Prostate gland (tissue), 2 donors: ENCODE measurements at regions not wholly inside any gene's neighbourhood (a gene's known extent, or its start where the extent isn't known, plus 50 kb on each side); places are given as distances from the start of the nearest gene placed in this dataset.

ENCODE experiments used
- DNase-seq: peaks from one replicate; pipeline ENCODE4 v3.0.0-alpha.2; 2019; ENCODE audit warnings: low spot score
- H3K27ac ChIP-seq, 2 donors: fragments of 200-600 bp; sonication (generic); 2 replicates each; pipeline ENCODE4 v1.5.1; 2017 to 2019
- H3K27me3 ChIP-seq: fragments of 200-600 bp; sonication (generic); replicated peaks from 2 replicates; pipeline ENCODE4 v1.5.1; 2019; ENCODE audit not compliant: insufficient read depth
- H3K36me3 ChIP-seq, 2 donors: fragments of 200-600 bp; sonication (generic); 1 replicate in 1 of 2; 2 replicates in 1 of 2; pipeline versions ENCODE4 v1.5.1 to v1.8.1; 2017 to 2019
- H3K4me1 ChIP-seq: fragments of 200-600 bp; sonication (generic); replicated peaks from 2 replicates; pipeline ENCODE4 v1.5.1; 2019
- H3K4me3 ChIP-seq, 2 donors: fragments of 200-600 bp; sonication (generic); 2 replicates each; pipeline ENCODE4 v1.5.1; 2017 to 2019
- H3K9me3 ChIP-seq: fragments of 200-600 bp; sonication (generic); 2 replicates; pipeline ENCODE4 v1.5.1; 2017
- POLR2A ChIP-seq: fragments of 450-650 bp; IDR thresholded peaks from one replicate; pipeline ENCODE4 v1.6.1; 2016; ENCODE audit warnings: antibody characterized with exemption, mild to moderate bottlenecking
- POLR2AphosphoS5 ChIP-seq: sonication (generic); formaldehyde crosslinking; IDR thresholded peaks from one replicate; pipeline ENCODE4 v1.6.1; 2017; ENCODE audit warnings: antibody characterized with exemption
- WGBS: methylation state at CpG from one replicate; pipeline ENCODE4 v1.1.5; 2018; 5-methylcytosine and 5-hydroxymethylcytosine counted together
- intact Hi-C: fragments of 100-400 bp; cut with DNase I; formaldehyde crosslinking; loops from one replicate; pipeline ENCODE4 v1.14.2; 2022
- TF ChIP-seq, protein P1 (sequence below), 4 experiments: fragments of 200-600 bp in 2 of 4; fragments of 450-650 bp in 2 of 4; sonication (generic) in 2 of 4; IDR thresholded peaks; 1 replicate in 3 of 4; 2 replicates in 1 of 4; pipeline ENCODE4 v1.5.1; 2016 to 2019; ENCODE audit warnings: antibody characterized with exemption in 4 of 4, mild to moderate bottlenecking in 2 of 4, moderate library complexity in 2 of 4

DNA sequence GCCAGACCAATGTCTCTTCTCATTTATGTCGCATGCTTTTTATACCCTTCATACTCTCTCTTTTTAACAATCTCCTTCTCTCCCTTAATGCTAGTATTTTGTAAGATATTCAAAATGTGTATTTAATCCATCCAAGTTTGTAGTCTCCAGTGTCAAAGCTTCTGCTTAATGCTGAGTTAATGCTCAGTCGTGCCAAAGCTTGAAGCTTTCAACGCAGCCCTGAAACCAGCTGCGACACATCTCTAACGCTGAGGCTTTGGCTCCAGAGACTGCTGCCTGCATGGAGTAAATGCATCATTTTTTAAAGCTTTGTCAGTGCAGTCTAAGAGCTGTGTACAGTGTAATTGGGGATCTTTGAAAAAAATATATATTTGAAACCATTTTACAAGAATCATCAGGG is 2108.8 kb upstream of the PIK3C3 start:
- intact Hi-C loops: no loop called here
- TF ChIP-seq POLR2A: no peak
- TF ChIP-seq, protein P1, sequence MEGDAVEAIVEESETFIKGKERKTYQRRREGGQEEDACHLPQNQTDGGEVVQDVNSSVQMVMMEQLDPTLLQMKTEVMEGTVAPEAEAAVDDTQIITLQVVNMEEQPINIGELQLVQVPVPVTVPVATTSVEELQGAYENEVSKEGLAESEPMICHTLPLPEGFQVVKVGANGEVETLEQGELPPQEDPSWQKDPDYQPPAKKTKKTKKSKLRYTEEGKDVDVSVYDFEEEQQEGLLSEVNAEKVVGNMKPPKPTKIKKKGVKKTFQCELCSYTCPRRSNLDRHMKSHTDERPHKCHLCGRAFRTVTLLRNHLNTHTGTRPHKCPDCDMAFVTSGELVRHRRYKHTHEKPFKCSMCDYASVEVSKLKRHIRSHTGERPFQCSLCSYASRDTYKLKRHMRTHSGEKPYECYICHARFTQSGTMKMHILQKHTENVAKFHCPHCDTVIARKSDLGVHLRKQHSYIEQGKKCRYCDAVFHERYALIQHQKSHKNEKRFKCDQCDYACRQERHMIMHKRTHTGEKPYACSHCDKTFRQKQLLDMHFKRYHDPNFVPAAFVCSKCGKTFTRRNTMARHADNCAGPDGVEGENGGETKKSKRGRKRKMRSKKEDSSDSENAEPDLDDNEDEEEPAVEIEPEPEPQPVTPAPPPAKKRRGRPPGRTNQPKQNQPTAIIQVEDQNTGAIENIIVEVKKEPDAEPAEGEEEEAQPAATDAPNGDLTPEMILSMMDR (IDR thresholded peaks at IDR 0.05): no peak
- no peak for TF ChIP-seq POLR2AphosphoS5
- H3K27ac ChIP-seq: no peak overlapping the region
- no peaks in the 10 kb centered on the region for H3K36me3 ChIP-seq
- H3K4me3 ChIP-seq: no peak overlapping the region
- no peaks in the 10 kb centered on the region for H3K9me3 ChIP-seq
- WGBS: 56% methylated on average over 5 of the region's 5 CpGs
- DNase-seq: no peak
- H3K4me1 ChIP-seq: peaks cover 1% of the 10 kb centered on the region
- no peaks in the 10 kb centered on the region for H3K27me3 ChIP-seq

DNA sequence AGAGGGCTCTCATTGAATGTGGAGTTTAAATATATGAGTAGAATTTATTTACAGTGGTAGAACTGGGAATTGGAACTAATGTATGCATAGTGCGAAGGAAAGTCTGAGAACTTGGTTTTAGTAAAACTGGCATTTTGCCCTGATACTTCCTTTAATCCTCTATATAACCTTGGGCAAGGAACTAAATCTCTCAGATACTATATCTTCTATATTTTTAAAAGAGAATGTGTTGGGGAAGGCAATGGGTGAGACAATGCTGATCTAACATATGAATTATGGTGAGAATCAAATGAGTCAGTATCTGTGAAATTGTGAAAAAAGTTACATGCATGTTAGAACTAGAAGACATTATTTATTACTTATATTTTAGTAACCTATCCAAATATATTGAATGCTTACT is 2109.4 kb upstream of the PIK3C3 start:
- Histone ChIP-seq H3K9me3 (no peaks in the 10 kb centered on the region), H3K4me3 (no peak overlapping the region), H3K27ac (no peak overlapping the region), H3K4me1 (peaks cover 4% of the 10 kb centered on the region), H3K27me3 (no peaks in the 10 kb centered on the region), H3K36me3 (no peaks in the 10 kb centered on the region)
- no peak for DNase-seq
- no peak for TF ChIP-seq POLR2AphosphoS5
- TF ChIP-seq, protein P1 (IDR thresholded peaks at IDR 0.05): no peak
- no peak for TF ChIP-seq POLR2A
- WGBS: 89% methylated on average over 1 of the region's 1 CpG
- intact Hi-C loops: no loop called here

DNA sequence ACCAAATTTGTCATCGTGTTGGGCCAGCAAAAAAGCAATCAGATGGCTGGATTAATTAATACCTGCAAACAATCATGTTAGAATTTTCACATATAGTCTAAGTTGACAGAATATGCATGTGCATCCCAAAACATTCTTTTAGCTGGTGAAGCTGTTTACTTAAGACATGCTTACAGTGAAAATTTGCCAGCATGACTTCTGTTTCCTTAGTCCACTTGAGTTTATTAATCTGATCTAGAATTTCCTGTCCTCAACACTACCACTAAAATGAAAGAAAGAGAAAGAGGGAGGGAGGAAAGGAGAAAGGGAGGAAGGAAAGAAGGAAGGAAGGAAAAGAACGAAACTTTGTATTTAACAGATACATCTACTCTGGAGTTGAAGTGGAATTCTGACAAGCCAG is 2109.9 kb upstream of the PIK3C3 start:
- no peak overlapping the region for H3K4me3 ChIP-seq
- H3K4me1 ChIP-seq: peaks cover 4% of the 10 kb centered on the region
- TF ChIP-seq POLR2A (no peak), POLR2AphosphoS5 (no peak)
- TF ChIP-seq, protein P1 (IDR thresholded peaks at IDR 0.05): no peak
- H3K9me3 ChIP-seq: no peaks in the 10 kb centered on the region
- intact Hi-C loops: no loop called here
- H3K36me3 ChIP-seq: no peaks in the 10 kb centered on the region
- no peaks in the 10 kb centered on the region for H3K27me3 ChIP-seq
- no peak for DNase-seq
- H3K27ac ChIP-seq: no peak overlapping the region
- WGBS: 74% methylated on average over 2 of the region's 2 CpGs

DNA sequence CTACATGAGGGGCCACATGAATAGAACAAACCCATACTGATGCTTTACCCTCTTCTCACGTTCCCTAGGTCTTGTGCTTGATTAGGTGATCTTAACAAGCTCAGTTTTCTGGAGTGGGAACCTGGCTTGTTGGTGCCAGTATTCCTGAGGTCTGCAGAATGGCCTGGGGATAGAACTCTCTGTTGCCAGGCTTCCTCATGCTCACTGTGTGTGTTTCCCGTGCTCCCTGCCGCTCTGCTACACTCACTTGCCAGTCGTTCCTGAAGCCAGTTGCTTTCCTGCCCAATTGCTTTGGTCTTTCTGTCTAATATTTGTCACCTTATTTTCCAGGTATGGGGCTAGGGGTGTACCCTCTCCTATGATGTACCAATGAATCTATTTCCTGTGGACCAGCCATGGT is 2111.5 kb upstream of the PIK3C3 start:
- Histone ChIP-seq H3K27me3 (no peaks in the 10 kb centered on the region), H3K4me1 (peaks cover 4% of the 10 kb centered on the region), H3K9me3 (no peaks in the 10 kb centered on the region), H3K27ac (no peak overlapping the region), H3K36me3 (no peaks in the 10 kb centered on the region), H3K4me3 (no peak overlapping the region)
- TF ChIP-seq, protein P1 (IDR thresholded peaks at IDR 0.05): no peak
- intact Hi-C loops: no loop called here
- no peak for DNase-seq
- 93% methylated on average over 4 of the region's 4 CpGs for WGBS

DNA sequence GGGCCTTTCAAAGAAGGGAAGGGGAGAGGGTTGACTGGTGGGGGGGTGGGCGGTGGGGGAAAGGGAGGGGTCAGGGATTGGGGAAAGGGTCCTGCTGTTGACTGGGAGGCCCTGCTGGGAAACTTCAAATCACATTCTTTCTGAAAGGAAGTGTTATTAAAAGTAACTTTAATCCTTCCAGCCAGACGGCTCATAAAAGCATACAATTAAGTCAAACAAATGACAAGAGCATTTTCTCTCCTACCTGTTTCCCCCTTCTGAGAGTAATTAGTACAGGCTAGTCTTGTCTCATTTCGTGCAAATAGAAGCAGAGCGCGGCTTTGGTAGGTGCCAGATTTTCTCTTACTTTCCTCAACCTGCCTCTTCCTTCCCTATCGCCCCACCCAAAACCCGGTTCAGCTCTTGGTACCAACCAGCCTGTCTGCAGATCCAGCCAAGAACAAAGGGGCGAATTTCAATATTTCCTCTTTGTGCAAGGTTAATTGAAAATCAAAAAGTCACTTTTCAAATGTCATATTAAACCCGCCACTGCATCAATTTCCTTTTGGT is 2112.6 kb upstream of the PIK3C3 start:
- H3K27me3 ChIP-seq: no peaks in the 10 kb centered on the region
- DNase-seq: no peak
- intact Hi-C loops: no loop called here
- no peak overlapping the region for H3K4me3 ChIP-seq
- H3K36me3 ChIP-seq: no peaks in the 10 kb centered on the region
- H3K4me1 ChIP-seq: peaks cover 4% of the 10 kb centered on the region
- no peak overlapping the region for H3K27ac ChIP-seq
- H3K9me3 ChIP-seq: no peaks in the 10 kb centered on the region
- TF ChIP-seq POLR2A (no peak), POLR2AphosphoS5 (no peak)
- TF ChIP-seq, protein P1 (IDR thresholded peaks at IDR 0.05): no peak
- 40% methylated on average over 9 of the region's 9 CpGs for WGBS
